Stomach (tissue), 4 donors: ENCODE measurements at regions not wholly inside any gene's neighbourhood (a gene's known extent, or its start where the extent isn't known, plus 50 kb on each side); places are given as distances from the start of the nearest gene placed in this dataset.

Experiments
- EP300 ChIP-seq: sonication (generic); formaldehyde crosslinking; IDR thresholded peaks from one replicate; pipeline ENCODE4 v1.6.1; 2017; ENCODE audit warnings: antibody characterized with exemption
- POLR2AphosphoS5 ChIP-seq, 3 donors: sonication (generic); formaldehyde crosslinking; IDR thresholded peaks; one replicate each; pipeline ENCODE4 v1.6.1; 2016; ENCODE audit warnings: antibody characterized with exemption in 3 of 3
- TF ChIP-seq, protein P1 (sequence below), 7 experiments: fragments of 450-650 bp in 4 of 7; fragments of 200-600 bp in 3 of 7; sonication (generic) in 3 of 7; IDR thresholded peaks; one replicate each; pipeline ENCODE4 v1.5.1; 2016 to 2019; ENCODE audit warnings: antibody characterized with exemption in 7 of 7, control low read depth in 2 of 7, mild to moderate bottlenecking in 1 of 7

DNA sequence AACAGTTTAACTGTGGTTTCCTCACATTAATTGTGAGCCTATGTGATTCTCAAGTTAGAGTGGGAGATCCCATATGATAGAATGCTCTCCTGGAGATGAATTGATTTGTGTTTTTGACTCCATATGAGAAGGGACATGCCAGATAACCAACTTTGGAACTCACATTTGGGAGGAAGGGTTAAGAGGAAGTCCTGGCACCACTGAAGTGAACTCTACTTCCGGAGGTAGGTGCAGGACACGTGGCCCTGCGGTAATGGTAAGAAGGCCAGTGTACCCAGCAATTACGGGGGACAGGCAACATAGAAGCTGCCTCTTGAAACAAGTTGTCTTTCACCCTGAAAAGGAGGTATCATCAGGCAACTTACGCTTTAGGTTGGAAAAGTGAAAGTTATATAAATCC, 146.6 kb upstream of the RFX3 start:
- TF ChIP-seq, protein P1, sequence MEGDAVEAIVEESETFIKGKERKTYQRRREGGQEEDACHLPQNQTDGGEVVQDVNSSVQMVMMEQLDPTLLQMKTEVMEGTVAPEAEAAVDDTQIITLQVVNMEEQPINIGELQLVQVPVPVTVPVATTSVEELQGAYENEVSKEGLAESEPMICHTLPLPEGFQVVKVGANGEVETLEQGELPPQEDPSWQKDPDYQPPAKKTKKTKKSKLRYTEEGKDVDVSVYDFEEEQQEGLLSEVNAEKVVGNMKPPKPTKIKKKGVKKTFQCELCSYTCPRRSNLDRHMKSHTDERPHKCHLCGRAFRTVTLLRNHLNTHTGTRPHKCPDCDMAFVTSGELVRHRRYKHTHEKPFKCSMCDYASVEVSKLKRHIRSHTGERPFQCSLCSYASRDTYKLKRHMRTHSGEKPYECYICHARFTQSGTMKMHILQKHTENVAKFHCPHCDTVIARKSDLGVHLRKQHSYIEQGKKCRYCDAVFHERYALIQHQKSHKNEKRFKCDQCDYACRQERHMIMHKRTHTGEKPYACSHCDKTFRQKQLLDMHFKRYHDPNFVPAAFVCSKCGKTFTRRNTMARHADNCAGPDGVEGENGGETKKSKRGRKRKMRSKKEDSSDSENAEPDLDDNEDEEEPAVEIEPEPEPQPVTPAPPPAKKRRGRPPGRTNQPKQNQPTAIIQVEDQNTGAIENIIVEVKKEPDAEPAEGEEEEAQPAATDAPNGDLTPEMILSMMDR (IDR thresholded peaks at IDR 0.05): no peak
- TF ChIP-seq POLR2AphosphoS5 (IDR thresholded peaks at IDR 0.05): no peak
- TF ChIP-seq EP300: no peak
